Muscle of back (tissue), 3 donors: ENCODE measurements at regions not wholly inside any gene's neighbourhood (a gene's known extent, or its start where the extent isn't known, plus 50 kb on each side); places are given as distances from the start of the nearest gene placed in this dataset.
"Not testable (repeated sequence)": the region's sequence is repeated elsewhere in the genome, so short reads cannot be mapped to it uniquely, and the experiment has no call there.

ENCODE experiments used
- DNase-seq, 3 donors: peaks; one replicate each; pipeline versions ENCODE4 v3.0.0 to v3.0.0-alpha.2; 2013

DNA sequence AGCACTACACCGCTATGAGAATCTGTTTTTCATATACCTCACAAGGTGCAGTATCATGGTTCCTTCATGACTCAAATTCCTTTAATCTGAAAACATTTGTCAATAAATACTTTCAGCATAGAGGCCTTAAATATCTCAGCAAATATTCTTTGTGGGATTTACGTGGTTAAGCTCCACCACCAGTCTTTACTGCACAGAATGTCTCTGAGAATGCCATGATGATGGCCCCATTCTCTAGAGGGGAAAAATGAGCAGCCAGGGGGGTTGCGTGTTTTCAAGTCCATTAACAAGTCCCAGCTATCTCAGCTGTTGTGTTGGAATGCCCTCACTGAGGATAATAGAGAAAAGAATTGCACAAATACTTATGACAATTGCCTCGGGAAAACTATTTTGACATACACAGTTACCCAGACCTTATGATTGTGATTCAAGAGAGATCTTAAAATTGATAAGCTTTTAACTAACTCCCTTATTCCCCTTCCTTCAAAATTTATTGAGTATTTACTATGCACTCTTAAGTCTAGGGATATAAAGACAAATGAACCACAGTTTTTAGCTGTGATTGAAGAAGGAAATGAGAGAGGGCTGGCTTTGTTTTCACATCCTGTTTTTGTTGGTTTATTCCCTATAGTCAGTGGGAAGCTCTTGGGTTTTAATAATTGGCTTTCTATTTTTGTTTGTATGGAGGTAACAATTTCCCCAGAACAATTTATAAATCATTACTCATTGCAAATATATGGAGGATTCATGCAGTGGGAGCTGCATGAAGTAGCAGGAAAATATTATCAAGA lies 176.5 kb upstream of the VWC2 start:
- DNase-seq, result no peak

DNA sequence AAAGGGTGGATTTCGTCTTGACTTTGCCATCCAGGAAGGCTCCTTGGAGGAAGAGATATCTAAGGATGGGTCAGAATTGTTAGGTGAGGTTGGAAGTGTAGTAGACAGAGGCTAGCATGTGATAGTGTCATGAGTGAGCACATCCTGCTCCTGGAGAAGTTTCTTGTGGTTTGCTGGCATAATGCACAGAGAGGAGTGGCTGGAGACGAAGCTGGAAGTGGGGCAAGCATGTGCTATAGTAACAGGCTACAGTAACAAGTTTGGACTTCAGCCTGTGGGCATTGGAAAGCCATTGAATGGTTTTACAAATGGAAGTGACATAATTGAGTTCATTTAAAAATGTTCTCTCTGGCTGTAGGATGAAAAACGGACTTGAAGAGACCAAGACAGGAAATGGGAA lies 175.6 kb upstream of the VWC2 start:
- peak in 1 of 3 donors; percentile 15 for DNase-seq

DNA sequence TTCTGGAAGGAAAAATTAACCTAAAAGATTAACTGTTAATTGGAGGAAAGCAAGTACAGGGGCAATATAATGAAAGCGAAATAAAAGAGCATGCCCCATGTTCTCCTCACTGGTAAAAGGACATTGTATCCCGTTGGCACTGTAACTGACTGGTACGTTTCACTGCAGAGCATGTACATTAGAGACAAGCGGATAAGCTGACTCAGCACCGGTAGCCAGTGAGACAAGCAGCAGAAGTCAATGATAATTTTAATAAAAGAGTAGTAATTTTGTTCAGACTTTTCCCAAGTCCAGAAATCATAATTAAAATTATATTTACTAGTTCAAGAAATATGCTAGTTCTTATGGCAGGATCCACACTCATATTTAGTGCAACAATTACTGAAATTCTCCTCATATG lies 161.5 kb upstream of the VWC2 start:
- no peak for DNase-seq

DNA sequence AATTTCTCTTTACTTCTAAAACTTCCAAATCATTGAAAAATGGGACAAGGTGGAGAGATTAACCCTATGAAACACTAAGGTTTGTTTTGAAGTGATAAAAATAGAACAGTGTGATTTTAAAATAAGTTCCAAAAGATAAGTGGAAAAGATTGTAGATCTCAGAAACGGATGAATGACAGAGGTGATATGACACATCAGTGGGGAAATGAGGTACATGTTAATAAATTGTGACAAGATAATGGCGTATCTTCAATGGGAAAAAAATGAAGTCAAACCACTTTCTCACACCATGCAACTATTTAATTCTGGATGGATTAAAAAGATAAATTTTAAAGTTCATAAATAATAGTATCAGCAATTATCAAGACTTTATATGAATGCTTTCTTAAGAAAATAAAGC lies 159.7 kb upstream of the VWC2 start:
- DNase-seq, result no peak

DNA sequence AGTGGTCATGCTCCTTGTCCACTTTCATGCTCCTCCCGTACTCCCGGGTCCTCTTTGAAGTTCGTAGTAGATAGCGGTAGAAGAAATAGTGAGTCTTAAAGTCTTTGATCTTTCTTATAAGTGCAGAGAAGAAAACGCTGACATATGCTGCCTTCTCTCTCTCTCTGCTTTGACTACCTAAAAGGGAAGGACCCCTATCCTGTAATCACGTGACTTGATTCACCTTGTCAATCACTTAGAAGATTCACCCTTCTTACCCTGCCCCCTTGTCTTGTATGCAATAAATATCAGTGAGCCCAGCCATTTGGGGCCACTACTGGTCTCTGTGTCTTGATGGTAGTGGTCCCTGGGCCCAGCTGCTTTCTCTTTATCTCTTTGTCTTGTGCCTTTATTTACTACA lies 158.5 kb upstream of the VWC2 start:
- DNase-seq, result not testable (repeated sequence)

DNA sequence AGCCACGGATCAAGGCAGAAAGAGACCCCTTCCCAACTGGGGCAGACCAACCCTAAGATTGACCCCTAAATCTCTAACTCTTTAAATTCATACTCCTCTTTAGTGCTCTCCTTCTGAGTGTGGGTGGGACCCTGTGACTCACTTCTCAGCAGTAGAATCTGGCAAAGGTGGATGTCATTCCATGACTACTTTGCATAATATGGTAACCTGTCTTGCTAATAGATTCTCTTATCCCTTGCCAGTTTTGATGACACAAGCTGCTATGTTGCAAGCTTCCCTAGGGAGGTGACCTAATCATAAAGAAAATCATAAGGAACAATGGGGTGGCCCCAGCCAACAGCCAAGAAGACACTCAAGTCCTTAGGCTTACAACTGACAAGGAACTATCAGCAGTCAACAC lies 155.4 kb upstream of the VWC2 start:
- DNase-seq, result no peak

DNA sequence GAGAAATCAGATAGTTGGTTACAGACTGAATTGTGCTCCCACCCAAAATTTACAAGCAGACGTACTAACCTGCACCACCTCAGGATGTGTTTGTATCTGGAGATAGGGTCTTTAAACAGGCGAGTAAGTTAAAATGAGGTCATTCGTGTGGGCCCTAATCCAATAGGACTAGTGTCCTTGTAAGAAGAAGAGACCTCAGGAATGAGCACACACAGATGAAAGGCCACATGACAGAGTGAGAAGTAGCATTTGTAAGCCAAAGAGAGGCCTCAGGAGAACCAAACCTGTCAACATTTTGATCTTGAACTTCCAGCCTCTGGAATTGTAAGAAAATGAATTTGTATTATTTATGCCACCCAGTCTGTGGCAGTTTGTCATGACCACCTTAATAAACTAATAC lies 149.5 kb upstream of the VWC2 start:
- peak; percentile 12 to 19 (median 12) for DNase-seq

DNA sequence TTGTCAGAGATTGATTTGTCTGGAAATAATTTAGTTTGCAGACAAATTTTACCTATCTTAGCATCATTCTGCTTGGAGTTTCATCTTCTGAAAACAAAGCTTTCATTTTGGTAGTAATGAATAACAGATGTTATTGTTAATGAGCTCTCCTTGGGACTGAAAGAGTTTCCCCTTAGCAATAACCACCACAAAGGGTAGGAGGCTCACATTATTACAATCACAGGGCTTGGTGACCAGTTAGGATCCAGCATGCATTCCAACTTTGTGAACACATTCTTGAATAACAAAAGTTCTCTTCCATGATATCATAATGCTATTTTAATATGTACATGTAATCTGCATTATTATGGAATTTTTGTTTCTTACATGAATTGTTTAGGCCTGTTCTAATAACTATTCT lies 148.8 kb upstream of the VWC2 start:
- DNase-seq, result peak; percentile 17 to 48 (median 33)

DNA sequence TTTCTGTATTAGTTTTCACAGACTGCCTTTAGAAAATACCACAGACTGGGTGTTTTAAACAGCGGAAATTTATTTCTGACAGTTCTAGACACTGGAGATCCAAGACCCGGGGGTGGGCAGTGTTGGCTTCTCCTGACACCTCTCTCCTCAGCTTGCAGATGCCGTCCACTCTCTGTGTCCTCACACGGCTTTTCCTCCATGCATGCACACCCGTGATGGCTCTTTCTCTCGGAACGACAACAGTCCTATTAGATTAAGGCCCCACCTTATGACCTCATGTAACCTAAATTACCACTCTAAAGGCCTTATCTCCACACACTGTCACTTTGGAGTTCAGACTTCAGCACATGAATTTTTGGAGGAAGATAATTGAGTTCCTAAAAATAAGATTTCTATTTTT lies 142.9 kb upstream of the VWC2 start:
- no peak for DNase-seq

DNA sequence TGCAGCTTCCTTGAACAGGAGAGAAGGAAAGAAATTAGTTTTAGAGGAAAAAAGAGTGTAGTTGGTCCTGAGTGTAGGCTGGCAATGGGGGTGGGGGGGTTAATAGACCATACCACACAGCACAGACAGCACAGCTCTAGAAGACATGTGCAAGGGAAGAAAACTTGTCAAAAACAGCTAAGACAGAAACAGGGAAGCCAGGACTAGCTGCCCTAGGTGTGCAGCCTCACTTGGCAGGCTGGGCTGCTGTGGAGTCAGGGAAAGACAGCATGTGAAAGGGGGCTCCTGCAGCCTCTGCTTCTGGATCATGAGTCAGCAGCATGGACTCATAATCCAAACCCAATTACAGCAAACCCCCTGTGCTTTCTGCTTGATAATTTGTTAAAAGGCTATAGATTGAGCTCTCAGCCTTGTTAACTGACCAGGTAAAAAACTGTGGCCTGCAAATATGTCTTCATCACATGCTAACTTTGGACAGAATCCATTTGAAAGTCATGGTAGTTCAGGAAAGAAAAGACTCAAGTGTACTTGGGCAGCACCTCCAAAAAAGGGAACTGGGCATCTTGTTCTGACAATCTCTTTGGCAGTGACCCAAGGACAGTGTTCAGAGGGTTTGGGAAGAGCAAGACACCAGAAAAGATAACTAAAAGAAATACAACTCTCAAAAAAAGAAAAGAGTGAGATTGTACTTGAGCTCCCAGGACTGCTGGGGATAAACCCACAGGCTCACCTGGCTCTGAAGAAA lies 142.2 kb upstream of the VWC2 start:
- DNase-seq, result peak in 2 of 3 donors; percentile 10 to 22

DNA sequence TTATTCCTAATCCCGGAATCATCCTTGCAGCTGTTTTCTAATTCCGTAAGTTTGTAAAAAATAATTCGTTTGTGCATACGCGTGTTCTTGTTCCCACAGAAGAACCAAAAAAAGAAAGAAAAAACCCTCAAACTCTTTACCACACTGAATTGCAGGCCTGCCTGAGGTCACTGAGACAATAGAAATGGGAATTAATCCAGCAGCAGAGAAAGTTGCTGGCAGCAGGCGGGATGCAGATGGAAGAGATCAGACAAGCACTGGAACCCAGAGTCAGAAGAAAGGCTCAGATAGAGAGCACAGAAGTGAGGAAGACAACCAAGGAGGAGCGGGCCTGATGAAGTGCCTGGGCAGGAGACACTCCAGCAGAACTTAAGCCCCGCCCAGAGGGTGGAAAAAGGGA lies 141.5 kb upstream of the VWC2 start:
- DNase-seq, result peak; percentile 62 to 85 (median 68)

DNA sequence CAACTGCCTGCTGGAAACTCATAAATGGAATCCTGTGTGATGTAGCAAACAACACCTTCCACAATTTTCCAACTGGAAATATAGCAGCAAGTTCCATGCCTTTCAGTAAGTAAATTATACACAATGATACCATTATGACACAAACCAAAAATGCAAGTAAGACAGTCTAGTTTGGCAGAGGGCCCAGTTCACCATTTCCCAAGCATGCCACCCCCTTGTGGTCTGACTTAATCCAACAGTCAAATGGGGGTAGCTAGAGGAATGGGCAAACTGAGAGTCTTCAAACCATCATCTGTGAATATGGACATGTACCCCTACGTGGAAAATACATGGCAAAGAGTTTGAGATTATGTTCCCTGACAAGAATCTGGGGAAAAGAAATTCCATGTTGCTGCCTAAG lies 137.6 kb upstream of the VWC2 start:
- no peak for DNase-seq

DNA sequence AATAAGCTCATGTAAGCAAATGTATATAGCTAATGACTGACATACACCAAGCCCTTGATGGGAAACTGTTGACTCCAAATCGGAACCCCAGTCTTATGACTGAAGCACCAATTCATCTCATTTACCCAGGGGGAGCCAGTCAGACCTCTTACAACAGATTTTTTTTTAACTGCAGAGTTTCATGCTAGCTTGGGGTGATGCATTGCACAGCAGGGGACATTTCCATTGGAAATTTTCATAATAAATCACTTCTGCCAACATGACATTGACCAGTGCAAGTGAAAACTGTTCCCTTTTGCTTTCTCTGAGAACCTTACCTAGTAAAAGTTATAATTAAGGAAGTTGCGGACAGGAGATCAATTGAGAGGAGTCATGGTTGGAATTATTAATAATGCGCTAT lies 137.0 kb upstream of the VWC2 start:
- no peak for DNase-seq

DNA sequence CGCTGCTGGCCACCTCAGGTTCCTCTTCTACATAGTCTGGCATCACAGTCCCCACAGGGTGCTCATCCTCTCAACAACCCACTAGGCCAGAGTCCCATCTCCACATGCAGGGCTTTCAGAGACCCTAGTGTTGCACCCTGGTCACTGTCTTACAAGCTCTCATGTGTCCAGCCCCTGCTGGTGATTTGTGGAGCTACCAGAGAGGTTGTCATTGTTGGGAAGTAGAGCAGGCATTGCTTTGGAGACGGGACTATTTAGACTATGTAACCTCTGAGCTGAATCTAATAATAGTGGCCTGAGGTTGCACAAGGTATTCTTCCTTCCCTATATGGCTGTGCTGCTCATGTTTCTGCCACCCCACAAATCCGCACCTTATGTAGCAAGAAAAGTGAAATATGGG lies 135.3 kb upstream of the VWC2 start:
- DNase-seq, result no peak

DNA sequence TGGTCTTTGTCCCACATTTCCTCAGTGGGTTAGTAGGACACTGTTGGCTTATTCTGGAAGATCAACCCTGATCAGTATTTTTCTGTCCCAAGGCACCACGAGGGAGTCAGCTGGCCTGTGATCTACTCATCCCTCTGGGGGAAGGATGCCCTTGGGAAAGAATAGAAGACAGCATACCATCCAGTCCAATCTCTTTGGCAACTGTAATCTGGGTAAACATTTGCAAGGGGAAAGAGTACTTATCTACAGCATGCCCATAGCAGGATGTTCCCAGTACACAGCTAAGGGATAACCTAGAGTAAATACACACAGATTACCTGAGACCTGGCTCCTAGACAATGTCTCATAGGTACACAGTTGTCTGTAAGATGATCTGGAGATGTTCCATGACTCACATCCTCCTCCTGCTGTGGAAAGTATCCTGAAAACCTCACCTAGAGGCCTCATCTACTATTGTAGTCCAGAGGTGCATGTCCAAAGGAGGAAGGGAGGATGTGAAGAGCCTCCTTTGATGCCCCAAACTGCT lies 134.3 kb upstream of the VWC2 start:
- DNase-seq, result no peak

DNA sequence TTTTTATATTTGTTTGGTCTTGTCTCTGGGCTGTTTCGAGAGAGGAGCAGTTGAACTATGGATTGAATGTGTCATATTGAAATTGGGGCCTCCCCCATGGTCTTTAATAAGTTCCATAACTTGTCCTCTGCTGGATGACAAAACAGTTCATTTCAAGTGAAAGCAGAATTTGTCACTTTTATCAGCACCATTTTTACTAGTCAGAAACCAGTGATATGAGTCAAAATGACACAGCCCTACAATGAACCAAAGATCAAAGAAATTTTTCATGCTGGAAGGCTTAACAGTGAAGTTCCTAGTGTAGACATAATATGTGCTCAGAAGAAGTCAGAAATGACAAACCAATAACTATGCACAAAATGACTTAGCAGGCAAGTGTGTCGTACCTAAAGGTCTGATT lies 133.6 kb upstream of the VWC2 start:
- no peak for DNase-seq

DNA sequence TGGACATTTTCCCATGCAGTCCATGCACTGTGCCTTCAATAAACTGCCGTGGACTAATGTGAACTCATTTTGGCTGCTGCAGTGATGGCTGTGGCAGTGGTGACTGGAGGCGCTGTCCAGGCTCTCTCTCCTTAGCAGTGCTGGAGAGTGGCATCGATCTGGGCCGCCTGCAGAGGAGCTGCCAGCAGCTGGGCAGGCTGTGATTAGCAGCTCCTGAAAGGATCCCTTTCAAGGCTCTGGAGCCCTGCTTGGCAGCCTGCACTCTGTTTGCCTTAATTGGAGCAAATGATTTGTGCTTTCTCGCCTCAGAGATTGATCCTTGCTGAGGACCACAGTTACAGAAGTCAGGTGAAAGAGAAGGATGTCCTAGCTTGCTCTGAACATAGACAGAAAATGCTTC lies 130.1 kb upstream of the VWC2 start:
- DNase-seq, result no peak

DNA sequence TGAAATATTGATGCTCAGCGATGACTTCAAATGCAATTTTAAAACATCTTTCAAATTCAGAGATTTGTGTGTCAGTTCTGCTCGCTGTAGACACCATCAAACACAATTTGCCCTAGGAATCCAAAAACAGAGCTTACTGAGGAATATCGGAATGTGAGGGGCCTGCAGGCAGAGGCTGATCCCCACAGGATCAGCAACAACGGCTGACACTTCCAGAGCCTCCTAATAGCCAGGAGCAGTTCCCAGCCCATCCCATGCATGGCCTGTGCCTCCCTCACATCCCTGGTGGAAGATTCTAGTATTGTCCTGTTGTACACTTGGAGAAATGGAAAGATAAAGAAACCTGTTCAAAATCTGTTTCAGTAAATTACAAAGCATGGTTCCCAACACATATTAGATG lies 129.7 kb upstream of the VWC2 start:
- no peak for DNase-seq

DNA sequence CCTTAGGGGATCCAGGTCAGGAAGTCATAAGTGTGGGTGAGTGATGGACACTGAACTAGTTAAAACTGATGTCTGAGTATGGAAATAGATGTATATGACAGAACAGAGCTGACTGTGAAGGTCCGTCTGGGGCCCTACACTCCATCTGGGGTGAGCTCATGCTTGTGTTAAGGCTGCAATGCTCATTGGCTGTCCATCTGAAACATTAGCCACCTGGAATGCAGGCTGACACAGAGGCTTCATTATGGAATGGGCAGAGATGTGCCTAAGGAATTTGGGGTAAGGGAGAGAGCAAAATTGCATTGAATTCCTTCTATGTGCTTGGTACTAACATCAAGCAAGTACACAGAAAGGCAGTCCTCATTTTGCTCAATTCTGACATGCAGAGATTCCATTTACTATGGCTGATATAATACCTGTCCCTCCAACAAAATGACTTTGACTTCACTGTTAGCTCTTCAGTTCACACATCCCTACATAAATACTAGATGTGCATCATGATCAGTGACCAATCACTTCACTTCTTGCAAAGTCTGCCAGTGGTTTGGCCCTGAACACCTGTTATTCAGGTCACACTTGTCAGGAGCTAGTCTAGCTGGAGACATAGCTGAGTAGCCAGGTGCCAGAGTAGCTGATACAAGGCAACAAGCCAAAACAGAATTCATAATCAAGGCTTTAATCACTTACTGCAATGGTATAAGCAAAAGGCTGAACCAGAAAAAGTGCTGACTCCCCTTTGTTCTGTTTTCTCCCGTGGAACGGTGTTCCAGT lies 128.9 kb upstream of the VWC2 start:
- no peak for DNase-seq

DNA sequence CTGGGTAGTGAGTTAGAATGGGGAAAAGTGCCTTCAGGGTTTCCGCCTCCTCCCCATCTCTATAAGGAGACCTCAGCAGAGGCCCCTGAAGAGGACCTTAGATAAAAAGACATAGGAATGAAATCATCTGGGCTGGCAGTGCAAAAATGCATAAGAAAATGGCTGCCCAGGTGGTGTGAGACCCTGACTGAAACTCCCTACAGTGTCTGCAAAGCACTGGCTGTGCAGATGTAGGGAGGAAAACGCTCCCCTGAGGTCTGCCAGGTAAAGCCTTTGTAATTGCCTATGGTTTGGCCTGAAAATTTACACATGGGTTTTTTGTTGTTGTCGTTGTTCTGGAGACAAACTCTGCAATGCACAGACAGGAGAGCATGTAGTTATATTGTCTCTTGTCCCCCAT lies 128.1 kb upstream of the VWC2 start:
- DNase-seq, result no peak

DNA sequence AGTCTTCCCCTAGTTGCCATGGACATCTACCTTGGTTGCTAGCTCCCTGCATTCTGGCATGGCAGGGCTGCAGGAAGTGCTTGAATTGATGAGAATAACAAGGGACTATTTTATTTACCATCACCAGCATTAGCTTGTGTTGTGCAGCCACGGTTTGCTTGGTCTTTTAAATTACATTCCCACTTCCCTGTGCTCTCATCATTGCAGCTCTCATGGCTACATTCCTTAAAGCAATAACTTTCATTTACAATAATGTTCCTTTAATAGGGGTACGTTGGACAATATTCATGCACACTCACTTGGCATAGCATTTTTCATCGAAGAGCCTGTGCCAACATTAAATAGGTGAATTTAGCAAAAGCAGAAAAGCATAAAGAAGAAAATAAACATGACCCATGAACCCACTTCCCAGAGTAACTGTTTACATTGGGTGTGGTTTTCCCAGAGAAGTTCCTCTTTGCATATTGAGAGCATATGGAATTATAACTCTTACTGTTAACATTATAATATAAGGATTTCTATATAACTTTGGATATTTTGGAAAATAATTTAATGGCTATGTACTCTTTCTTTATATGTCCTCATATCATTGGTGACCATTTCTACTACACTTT lies 113.2 kb upstream of the VWC2 start:
- no peak for DNase-seq

DNA sequence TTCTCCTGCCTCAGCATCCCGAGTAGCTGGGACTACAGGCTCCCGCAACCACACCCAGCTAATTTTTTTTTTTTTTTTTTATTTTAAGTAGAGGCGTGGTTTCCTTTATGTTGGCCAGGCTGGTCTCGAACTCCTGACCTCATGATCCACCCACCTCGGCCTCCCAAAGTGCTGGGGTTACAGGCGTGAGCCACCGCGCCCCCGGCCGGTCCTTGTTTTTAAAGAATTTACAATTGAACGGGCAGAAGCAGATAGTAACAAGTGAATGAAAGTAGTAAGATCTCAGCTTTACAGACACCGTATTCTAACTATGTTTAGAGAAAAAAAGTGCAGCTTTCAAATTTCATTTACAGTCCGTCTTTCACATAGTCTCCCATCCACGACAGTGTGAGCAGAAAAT lies 112.5 kb upstream of the VWC2 start:
- DNase-seq, result no peak
